ENCODE measurements at regions not wholly inside any gene's neighbourhood (a gene's known extent, or its start where the extent isn't known, plus 50 kb on each side); places are given as distances from the start of the nearest gene placed in this dataset.

GRCh38 chr3:103127098-103127630 is 692.3 kb downstream of the ZPLD1 start:
- TF ChIP-seq, protein P1, sequence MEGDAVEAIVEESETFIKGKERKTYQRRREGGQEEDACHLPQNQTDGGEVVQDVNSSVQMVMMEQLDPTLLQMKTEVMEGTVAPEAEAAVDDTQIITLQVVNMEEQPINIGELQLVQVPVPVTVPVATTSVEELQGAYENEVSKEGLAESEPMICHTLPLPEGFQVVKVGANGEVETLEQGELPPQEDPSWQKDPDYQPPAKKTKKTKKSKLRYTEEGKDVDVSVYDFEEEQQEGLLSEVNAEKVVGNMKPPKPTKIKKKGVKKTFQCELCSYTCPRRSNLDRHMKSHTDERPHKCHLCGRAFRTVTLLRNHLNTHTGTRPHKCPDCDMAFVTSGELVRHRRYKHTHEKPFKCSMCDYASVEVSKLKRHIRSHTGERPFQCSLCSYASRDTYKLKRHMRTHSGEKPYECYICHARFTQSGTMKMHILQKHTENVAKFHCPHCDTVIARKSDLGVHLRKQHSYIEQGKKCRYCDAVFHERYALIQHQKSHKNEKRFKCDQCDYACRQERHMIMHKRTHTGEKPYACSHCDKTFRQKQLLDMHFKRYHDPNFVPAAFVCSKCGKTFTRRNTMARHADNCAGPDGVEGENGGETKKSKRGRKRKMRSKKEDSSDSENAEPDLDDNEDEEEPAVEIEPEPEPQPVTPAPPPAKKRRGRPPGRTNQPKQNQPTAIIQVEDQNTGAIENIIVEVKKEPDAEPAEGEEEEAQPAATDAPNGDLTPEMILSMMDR (IDR thresholded peaks at IDR 0.05; ENCODE audit: low read depth, low read length, missing control alignments): no peak
- no peak for DNase-seq (ENCODE audit: extremely low read depth, low read depth)
- no peak overlapping the region for H3K4me3 ChIP-seq (replicated peaks; ENCODE audit: low read depth, low read length)

DNA sequence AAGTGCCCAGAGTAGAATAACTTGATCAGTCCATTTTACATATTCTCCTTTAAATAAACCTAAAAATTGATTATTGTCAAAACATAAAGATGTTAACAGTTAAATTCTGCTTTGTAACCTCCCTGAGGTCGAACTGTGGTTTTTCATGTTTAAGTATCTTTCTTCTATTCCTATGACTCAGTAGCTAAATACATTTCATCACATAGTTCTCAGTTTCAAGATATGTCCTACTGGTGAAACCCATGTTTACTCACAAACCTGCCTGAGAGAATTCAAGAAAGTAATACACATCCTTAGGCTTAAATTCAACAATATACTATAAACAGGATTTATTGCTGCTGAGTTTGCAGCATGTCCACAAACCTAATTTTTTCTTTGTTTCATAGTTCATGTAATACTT is 692.9 kb downstream of the ZPLD1 start:
- no peak for DNase-seq (ENCODE audit: extremely low read depth, low read depth)
- TF ChIP-seq, protein P1 (IDR thresholded peaks at IDR 0.05; ENCODE audit: low read depth, low read length, missing control alignments): no peak

DNA sequence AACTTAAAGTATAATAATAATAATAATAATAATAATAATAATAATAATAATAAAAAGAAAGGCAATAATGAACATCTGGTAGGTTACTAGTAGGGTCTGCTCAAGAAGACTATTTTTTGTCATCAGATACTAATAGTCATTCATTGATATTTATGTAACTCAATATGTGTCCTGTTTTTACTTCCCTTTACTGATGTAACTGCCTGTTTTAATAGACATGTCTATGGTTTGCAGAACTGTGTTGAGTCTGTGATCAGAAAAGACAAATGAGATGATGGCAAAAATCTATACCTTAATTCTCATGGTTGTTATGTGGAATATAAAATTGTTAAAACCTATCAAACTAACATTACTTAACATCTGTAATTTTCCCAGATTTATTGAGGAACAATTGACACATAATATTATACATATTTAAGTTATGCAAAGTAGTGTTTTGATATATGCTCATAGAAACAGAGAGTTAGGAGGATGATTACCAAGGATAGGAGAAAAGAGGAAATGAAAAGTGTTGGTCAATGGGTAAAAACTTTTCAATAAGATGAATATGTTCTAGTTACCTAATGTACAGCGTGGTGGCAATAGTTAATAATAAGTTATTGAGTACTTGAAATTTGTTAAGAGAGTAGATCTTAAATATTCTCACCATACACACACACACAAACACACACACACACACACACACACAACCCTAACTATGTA is 699.4 kb downstream of the ZPLD1 start:
- DNase-seq (ENCODE audit: extremely low read depth, low read depth): no peak
- no peak overlapping the region for H3K4me3 ChIP-seq (replicated peaks; ENCODE audit: low read depth, low read length)
- TF ChIP-seq, protein P1 (IDR thresholded peaks at IDR 0.05; ENCODE audit: low read depth, low read length, missing control alignments): no peak

More for the DNA sequence above, 692.9 kb downstream of the ZPLD1 start:
- H3K4me3 ChIP-seq (replicated peaks; ENCODE audit: low read depth, low read length): no peak overlapping the region

GRCh38 chr3:103136621-103137020 is 701.8 kb downstream of the ZPLD1 start:
- H3K4me3 ChIP-seq (replicated peaks; ENCODE audit: low read depth, low read length): no peak overlapping the region
- TF ChIP-seq, protein P1 (IDR thresholded peaks at IDR 0.05; ENCODE audit: low read depth, low read length, missing control alignments): no peak

GRCh38 chr3:103137830-103138229 is 703.0 kb downstream of the ZPLD1 start:
- TF ChIP-seq, protein P1 (IDR thresholded peaks at IDR 0.05; ENCODE audit: low read depth, low read length, missing control alignments): no peak
- H3K4me3 ChIP-seq (replicated peaks; ENCODE audit: low read depth, low read length): no peak overlapping the region
- no peak for DNase-seq (ENCODE audit: extremely low read depth, low read depth)

More at GRCh38 chr3:103136621-103137020, 701.8 kb downstream of the ZPLD1 start:
- DNase-seq (ENCODE audit: extremely low read depth, low read depth): no peak

- H3K4me3 ChIP-seq (replicated peaks; ENCODE audit: low read depth, low read length): no peak overlapping the region
- TF ChIP-seq, protein P1 (IDR thresholded peaks at IDR 0.05; ENCODE audit: low read depth, low read length, missing control alignments): no peak
- DNase-seq (ENCODE audit: extremely low read depth, low read depth): no peak
Observed at GRCh38 chr3:103158183-103158582, 723.4 kb downstream of the ZPLD1 start.

Data from HFF-Myc (cell line).